ENCODE measurements at regions not wholly inside any gene's neighbourhood (a gene's known extent, or its start where the extent isn't known, plus 50 kb on each side); places are given as distances from the start of the nearest gene placed in this dataset.

- no peak for DNase-seq
Observed at GRCh38 chr10:118500477-118501104, 94.9 kb downstream of the PRLHR start.

- no peak for DNase-seq
Observed at GRCh38 chr10:118499186-118499585, 96.3 kb downstream of the PRLHR start.

- DNase-seq, result no peak
Observed at GRCh38 chr10:118498623-118499022, 96.8 kb downstream of the PRLHR start.

- no peak for DNase-seq
Observed at GRCh38 chr10:118497227-118497626, 98.2 kb downstream of the PRLHR start.

GRCh38 chr10:118496525-118496924 lies 98.9 kb downstream of the PRLHR start:
- no peak for DNase-seq

GRCh38 chr10:118495499-118495898 lies 99.9 kb downstream of the PRLHR start:
- no peak for DNase-seq

- DNase-seq, result no peak
Observed at GRCh38 chr10:118491055-118491454, 104.4 kb downstream of the PRLHR start.

GRCh38 chr10:118488710-118489497 lies 106.5 kb downstream of the PRLHR start:
- DNase-seq, result no peak

- DNase-seq, result no peak
Observed at GRCh38 chr10:118485641-118486040, 109.8 kb downstream of the PRLHR start.

- no peak for DNase-seq
Observed at GRCh38 chr10:118484152-118484871, 111.1 kb downstream of the PRLHR start.

- no peak for DNase-seq
Observed at GRCh38 chr10:118483496-118483895, 112.0 kb downstream of the PRLHR start.

- DNase-seq, result no peak
Observed at GRCh38 chr10:118482393-118483331, 112.8 kb downstream of the PRLHR start.

GRCh38 chr10:118481871-118482270 lies 113.6 kb downstream of the PRLHR start:
- no peak for DNase-seq

- no peak for DNase-seq
Observed at GRCh38 chr10:118475214-118475613, 120.2 kb downstream of the PRLHR start.

- no peak for DNase-seq
Observed at GRCh38 chr10:118474111-118474510, 121.3 kb downstream of the PRLHR start.

GRCh38 chr10:118473305-118473960 lies 122.0 kb downstream of the PRLHR start:
- no peak for DNase-seq

- no peak for DNase-seq
Observed at GRCh38 chr10:118472415-118473304, 122.8 kb downstream of the PRLHR start.

GRCh38 chr10:118471863-118472262 lies 123.6 kb downstream of the PRLHR start:
- DNase-seq, result no peak

- DNase-seq, result no peak
Observed at GRCh38 chr10:118470470-118470869, 125.0 kb downstream of the PRLHR start.

GRCh38 chr10:118467200-118467599 lies 125.1 kb upstream of the FAM204A start:
- DNase-seq, result no peak

- no peak for DNase-seq
Observed at GRCh38 chr10:118465300-118465874, 123.3 kb upstream of the FAM204A start.

Data from NCI-H1048 (cell line).